Stimulated activated CD4-positive, alpha-beta T cell treated with anti-CD3 and anti-CD28 coated beads, Interleukin-4, amount 100 ng/mL, for 48 hours (primary cell): ENCODE measurements at regions not wholly inside any gene's neighbourhood (a gene's known extent, or its start where the extent isn't known, plus 50 kb on each side); places are given as distances from the start of the nearest gene placed in this dataset.
"Not testable (repeated sequence)": the region's sequence is repeated elsewhere in the genome, so short reads cannot be mapped to it uniquely, and the experiment has no call there.

Experiments
- DNase-seq, 2 donors: peaks; one replicate each; pipeline ENCODE4 v3.0.0-alpha.2; 2020; ENCODE audit warnings: low read depth in 2 of 2

DNA sequence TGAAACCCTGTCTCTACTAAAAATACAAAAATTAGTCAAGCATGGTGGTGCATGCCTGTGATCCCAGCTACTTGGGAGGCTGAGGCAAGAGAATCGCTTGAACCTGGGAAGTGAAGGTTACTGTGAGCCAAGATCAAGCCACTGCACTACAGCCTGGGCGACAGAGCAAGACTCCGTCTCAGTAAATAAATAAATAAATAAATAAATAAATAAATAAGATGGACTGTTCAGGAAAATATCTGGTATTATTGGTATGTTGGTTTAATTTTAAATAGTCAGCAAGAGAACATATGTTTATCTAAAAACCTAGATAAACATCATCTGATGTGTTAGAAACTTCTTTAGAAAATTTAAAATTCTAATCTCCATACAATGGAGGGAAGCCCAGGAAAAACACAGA lies 431.6 kb upstream of the AKR1E2 start:
- DNase-seq, result not testable (repeated sequence)

DNA sequence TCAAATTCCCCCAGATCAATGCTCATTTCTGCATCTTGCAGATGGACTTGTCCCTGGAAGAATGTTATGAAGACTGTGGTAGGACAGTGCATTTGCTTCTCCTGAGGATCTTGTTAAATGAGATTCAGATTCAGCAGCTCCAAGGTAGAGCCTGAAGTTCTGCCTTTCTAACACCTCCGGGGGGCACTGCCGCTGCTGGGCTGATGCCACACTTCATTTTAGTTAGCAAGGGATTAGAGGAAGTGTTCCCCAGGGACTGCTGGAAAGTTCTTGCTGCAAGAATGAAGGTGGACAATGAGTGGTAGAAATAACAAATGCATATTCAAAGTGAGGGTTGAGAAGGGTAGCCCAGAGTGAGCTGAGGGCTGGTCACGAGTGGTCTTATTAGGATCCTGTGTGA lies 434.3 kb upstream of the AKR1E2 start:
- DNase-seq, result no peak

DNA sequence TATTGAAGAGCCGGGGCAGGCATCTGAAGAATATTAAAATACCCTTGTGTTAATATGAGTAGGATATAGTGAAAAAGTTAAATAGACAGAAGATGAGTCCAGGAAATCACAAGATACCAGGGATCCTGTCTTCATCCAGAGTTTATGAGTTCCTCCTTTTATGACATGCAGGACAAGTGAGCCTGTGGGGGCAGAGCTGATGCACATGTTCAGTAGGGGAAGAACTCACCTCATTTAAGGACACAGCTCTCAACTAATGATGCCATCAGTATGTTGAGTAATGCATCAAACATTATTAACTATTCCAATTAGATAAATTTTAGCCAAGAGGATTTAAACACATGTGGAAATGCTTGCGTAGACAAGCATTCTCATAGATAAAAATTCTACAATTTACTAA lies 435.8 kb upstream of the AKR1E2 start:
- DNase-seq, result no peak

DNA sequence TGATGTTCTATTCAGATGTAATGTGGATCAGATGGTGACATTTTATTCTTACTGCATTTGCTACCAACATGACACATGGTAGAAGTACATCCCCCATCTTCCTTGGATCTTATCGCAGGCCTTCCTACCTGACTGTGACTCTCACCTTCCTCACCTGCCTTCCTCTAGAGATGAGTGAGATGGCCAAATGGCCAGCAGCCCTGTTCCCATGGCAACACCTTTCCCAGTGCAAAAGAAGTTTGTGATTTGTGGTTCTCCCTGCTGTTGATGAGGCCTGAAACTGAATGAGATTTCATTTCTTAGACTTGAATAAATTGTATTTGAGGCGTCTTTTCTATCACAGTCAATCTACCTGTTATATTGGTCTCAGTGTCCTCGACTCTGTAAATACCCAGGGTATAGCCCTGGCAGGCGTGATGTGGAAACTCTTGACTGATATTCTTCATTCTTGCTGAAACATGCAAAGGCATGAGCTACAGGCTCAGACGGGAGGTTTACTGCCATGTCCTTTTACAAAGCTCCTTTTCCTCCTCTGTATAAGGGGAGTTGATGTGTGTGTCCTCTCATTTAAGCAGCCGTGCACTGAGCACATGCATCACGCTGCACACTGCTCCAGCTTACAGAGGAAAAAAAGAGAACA lies 440.7 kb upstream of the AKR1E2 start:
- DNase-seq, result no peak

DNA sequence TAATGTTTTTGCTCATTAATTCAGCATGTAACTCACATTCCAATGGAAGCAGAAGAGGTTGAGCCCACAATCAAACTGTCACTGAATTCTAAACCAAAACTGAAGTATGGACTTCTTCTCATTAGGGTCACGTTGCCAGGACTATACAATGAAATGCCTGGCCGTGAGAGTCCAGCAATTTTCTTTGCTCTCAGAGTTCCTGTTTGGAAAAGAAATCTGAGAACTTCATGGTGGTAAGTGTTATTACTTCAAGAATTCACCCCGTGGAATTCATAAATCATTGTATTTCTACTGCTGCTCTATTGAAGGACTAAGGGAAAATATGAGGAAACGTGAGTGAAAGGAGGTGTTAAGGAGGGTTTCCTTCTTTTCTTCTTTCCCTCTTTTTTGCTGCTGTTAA lies 441.8 kb upstream of the AKR1E2 start:
- DNase-seq, result no peak

DNA sequence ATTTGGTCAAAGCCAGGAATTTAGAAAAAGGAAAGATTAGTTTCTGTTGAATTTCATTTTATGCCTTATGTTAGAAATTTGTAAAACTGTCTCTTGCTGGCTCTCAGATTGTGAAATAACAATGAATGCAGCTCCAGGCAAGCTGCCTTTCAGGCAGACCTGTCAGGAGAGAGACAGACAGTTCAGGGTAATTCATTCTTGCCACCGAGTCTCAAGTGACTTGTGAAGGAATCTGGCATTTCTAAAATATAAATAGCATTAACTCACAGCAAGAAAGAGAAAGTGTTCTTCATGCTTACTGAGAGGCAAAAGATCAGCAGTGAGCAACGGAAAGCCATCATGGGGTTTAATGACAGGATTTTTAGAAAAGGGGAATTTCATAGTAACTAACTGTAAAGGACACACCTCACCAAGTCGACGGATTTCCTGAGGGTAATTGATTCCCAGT lies 442.3 kb upstream of the AKR1E2 start:
- no peak for DNase-seq

DNA sequence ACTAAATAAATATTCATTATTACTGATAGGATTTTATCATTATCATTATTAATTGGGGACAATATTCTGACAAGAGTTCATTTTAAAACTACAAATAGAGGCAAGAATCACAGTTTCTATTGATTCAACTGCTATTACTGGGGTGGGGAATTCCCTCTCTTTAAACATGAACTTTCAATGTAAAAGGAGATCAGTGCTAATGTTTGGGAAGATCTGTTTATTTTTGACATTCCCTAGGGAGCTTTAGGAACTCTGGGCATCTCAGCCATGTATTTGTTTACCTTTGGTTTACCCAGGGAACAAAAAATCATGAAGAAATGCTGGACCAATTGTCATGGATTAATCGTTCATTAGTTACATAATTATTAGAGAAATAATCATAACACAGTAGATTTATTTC lies 443.2 kb upstream of the AKR1E2 start:
- DNase-seq, result no peak

DNA sequence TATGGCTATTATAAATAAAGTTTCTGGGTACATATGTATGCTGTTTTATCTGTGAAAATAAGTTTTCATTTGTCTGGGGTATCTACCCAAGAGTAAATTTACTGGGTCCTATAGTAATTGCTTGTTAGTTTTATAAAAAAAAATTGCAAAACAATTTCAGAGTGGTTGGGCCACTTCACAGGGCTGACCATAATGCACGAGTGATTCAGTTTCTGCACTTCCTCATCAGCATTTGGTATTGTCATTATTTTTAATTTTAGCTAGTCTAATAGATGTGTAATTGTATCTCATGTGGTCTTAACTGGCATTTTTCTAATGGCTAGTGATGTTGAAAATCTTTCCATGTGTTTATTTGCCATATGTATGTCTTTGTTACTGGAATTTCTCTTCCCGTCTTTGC lies 452.4 kb upstream of the AKR1E2 start:
- no peak for DNase-seq

DNA sequence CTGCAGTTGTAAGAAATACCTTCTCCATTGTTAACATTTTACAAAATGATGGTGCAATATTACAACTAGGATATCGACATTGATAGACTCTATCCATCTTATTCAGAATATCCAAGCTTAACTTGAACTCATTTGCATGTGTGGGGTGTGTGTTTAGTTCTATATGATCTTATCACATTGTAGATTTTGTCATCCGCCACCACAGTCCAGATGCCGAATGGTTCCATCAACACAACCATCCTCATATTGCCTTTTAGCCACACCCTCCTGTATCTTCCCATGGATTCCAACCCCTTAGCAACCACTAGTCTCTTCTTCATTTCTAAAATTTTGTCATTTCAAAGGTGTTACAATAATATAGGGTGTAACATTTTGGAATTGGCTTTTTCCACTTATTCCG lies 452.9 kb upstream of the AKR1E2 start:
- no peak for DNase-seq

DNA sequence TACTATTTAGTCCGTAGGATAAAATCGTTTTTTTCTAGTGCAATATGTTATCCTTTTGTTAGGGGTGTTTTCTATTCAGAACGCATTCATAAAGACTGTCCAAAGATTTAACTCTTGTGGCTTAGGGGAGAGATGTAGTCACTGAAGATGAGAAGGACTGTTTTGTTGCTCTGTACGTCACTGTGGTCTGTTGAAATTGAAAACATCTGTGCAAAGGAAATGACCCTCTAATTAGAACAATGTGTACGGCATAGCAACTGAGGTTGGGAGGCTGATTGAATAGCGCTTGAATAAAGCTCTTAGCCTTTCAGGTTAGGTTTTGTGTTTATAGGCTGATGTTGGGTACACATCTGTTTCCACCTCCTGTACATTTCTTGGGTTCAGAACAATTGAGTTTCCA lies 453.4 kb upstream of the AKR1E2 start:
- no peak for DNase-seq

DNA sequence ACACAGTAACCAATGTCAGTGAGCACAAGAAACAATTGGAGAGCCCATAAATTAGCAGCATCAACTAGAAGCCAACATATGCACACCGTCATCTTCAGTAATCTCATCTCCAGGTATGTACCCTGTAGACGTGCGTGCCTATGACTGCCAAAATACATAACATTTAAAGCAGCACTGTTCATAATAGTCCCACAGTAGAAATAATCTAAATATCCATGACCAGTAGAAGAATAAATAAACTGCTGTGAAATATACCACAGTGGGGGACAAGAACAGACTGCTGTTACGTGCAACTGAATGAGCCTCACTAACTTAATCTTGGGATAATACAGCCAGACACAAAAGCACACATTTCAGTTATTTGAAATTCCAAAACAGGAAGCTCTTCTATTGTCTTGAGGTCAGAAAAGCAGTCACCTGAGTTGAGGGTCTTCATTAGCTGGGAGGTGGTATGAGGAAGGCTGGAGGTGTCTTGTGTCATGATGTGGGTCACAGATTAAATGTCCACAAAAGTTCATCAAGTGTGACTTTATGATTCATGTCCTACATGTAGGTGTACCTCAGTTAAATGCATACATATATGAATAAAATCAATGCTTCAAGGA lies 454.2 kb upstream of the AKR1E2 start:
- DNase-seq, result no peak

DNA sequence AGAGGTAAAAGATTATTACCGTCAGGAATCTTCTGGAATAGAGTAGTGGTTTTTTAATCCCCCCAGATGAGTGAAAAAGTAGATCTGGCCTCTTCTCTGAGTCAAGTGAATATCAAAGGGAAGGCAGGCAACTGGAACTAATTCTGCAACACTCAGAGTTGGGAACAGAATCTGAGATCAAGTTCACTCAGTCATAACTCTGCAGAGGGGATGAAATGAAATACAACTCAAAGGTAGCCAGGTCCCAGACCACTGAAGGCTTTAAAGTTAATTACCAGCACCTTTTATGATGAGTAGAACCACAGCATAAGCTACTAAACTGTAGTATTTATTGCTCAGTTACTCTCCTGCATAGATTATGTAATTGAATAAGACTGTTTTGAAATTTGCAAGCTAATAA lies 455.6 kb upstream of the AKR1E2 start:
- no peak for DNase-seq

DNA sequence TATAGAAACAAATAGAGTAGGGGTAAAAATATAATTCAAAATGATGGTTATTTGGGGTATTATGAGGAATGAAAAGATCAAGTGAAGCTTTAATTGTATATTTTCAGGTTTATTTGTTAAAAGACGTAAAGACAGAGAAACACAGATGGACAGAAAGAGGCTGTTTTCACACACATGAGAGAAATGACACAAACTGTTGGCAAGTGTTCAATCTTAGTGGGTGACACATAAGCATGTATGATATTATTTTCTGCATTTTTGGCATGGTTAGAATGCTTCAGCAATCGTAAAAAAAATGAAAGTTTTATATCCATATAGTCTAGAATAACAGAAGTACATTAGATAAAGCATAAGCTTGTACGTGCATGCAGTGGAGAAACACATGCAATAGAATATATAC lies 464.4 kb upstream of the AKR1E2 start:
- no peak for DNase-seq

DNA sequence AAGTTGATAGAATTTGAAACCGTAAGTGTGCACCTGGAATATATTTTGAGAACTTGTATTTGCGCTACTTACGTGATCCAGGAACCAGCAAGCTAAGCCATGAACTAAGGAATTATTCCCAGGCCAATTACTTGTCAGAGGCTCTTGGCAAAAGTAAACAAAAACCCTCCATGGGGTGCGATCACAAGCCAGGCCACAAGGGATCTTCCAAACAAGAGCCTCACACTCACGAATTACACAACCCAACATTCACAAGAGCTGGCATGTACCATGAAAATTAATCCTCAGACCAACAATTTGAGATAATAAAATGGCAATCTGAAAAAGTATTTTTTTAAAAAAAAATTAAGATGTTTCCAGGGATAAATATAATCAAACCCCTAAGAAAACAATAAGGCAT lies 467.0 kb upstream of the AKR1E2 start:
- DNase-seq, result no peak

DNA sequence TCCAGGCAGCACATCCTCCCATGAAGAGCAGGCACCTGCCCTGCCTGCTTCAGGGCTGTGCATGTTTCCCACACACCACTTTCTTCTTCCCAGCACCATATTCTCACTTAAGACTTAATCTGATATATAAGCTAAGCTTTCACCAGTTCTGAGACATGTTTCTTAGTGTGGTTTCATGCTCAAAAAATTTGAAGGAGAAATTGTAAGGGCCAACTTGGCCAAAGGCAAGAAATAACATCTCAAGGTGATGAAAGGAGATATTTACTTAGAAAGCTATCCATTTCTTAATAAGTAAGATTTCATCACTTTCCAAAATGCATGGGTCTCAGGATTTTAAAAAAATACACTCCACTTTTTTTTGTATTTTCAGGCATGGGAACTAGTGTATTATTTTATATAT lies 468.1 kb upstream of the AKR1E2 start:
- no peak for DNase-seq

DNA sequence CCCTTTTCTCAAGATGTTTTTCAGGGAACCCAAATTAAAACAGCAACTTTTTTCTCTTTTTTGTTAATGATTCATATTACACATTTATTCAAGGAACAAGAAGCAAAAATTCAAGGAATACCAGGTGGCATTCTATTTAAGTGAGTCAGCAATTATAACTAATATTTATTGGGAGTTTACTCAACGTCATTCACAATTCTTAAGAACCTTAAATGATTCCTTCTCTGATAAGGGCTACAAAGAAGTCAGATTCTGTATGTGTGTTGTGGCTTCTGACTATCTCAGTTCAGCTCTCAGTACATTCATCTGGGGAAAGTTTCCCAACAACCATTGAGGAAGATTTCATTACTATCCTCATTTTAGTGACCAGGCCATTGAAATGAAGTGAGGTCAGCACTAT lies 470.7 kb upstream of the AKR1E2 start:
- no peak for DNase-seq

DNA sequence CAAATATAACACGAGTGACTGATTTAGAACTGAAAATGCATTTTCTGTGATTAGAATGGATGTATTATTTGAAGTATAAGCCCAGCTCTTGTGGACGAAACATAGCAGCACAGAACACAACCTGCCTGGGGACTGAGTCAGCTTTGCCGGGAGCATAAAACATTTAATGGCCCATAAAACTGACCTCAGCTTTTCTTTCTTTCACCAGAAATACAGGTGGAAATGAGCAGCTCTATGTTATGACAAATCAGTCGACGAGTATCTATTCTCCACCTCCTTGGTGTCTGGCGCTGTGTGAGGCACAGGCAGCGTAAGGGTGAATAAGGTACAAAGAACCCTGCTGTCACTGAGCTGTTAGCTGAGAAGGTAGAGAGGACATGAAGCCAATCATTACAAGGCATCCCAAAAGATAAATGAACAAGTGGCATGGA lies 471.6 kb upstream of the AKR1E2 start:
- no peak for DNase-seq

DNA sequence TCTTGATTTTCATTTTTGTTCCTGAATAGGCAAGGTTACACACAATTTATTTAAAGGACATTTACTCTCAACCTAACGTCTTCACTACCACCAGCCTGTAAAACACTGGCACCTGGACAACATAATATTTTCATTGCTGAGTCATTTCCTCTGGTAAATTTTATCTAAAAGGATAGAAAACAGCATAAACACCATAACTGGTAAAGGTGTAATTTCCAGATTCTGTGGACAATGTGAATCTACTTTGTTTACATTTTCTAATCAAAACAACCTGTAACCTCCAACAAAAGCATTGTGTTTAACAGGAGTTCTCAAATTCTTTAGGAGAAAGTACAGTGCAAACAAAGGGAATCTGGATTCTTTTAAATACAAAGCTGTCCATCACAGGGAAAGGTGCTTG lies 472.0 kb upstream of the AKR1E2 start:
- DNase-seq, result no peak

DNA sequence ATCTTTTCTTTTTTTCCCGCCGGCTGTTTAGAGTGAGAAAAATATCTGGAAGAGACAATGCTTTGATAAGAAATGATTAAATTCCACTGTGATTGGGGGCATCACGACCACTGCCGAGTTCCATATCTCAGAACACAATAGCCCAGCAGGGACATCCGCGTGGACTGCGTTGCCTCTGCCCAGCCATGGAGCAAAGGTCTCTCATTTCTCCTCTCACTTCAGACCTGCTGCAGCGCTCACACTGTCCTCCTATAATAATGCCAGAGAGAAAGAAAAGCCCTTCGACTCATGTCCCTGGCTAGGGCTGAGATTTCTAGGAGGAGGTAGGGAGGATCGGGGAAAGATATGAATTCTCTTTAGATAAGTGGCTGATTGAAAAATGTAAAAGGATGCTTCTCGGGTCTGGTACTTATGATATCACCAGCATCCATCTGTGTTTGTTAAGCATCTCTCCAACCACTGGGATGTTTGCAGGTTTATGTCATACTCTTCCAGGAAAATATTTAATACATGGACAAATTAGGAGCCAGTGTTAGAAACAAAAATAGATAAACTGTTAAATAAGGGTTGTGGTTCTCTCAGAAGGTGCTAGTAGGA lies 472.9 kb upstream of the AKR1E2 start:
- no peak for DNase-seq

DNA sequence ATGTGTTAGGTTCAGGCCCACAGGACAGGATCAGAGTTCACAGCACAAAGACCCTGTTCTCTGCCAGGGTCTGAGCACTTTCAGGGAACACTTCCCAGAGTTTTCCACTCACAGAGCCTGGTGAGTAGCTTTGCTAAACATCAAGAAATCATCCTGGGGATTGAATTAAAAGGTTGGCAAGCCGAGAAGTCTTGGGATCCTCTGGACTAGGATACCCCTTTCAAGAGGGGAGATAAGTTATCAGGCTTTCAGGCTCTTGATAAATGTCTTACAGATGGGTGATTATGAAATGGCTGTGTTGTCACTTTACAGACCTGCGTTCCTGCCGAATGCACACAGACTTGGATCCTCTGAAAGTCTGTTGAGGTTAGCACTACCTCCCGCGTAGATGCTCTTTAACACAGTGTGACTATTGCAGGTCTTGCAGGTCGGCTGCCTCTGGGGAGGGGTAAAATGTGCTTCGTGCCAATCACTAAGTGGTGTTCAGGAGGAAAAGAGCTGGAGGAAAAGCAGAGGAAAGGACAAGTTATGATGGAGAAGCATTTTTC lies 473.5 kb upstream of the AKR1E2 start:
- no peak for DNase-seq

DNA sequence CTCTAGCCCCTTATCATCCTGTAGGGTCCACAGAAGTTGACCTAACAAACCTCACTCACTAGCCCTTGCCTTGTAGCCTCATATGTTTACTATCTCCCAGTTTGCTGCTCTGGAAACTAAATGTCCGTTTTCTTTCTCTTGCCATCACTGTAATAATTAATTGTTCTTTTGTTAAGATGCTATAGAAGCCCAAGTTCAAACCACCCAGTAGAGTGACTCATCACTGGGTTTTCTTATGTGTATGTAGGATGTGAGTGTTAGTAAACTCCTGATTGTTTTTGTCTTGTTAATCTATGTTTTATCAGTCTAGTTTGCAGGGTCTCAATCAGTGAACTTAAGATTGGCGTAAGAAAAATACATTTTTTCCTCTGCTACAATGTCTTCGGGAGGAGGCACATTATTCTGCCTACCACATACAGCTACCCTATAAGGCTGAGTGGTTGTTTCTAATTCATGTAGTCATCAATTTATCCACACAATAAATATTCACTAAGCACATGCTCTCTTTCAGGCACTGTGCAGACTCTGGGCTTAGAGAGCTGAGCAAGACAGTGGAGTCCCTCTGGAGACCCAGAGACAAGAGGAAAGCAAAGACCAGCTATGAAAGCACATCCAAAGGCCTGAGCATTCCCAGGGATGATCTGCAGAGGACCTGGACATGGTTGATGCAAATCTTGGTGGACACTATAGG lies 474.1 kb upstream of the AKR1E2 start:
- DNase-seq, result no peak

DNA sequence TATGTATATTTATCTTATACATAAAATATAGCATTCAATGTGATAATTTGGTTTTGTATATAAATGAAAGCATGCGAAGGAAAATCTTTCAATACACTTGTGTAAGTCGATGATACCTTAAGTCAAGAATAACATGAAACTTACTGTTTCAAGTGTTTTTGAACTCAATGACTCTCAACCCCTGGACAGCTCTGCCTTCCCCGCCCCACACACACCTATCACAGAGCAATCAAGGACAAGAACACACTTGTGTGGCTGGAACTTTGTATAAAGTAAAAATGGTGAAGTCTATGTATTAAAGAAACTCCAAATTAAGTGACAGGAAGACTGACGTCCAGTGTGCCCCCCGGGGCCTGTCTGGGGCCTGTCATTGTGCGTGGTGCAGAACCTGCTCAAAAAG lies 478.6 kb upstream of the AKR1E2 start:
- no peak for DNase-seq
